Keratinocyte (primary cell): ENCODE measurements at regions not wholly inside any gene's neighbourhood (a gene's known extent, or its start where the extent isn't known, plus 50 kb on each side); places are given as distances from the start of the nearest gene placed in this dataset.
"Not testable (repeated sequence)": the region's sequence is repeated elsewhere in the genome, so short reads cannot be mapped to it uniquely, and the experiment has no call there.

Source experiments
- EZH2 ChIP-seq: IDR thresholded peaks from one replicate; pipeline ENCODE4 v1.6.1; 2012; ENCODE audit warnings: inconsistent platforms, mild to moderate bottlenecking, low read length, moderate library complexity
- TF ChIP-seq, protein P1 (sequence below), 3 experiments: IDR thresholded peaks in 1 of 3; conservative IDR thresholded peaks in 1 of 3; optimal IDR thresholded peaks in 1 of 3; 2 replicates in 2 of 3; 3 replicates in 1 of 3; pipeline versions ENCODE3 to v1.5.1; 2011; ENCODE audit warnings: low read length in 3 of 3, mild to moderate bottlenecking in 3 of 3, moderate library complexity in 2 of 3, control low read depth in 1 of 3, inconsistent platforms in 1 of 3; ENCODE audit not compliant: insufficient read depth in 2 of 3; ENCODE audit errors: extremely low read depth in 1 of 3

DNA sequence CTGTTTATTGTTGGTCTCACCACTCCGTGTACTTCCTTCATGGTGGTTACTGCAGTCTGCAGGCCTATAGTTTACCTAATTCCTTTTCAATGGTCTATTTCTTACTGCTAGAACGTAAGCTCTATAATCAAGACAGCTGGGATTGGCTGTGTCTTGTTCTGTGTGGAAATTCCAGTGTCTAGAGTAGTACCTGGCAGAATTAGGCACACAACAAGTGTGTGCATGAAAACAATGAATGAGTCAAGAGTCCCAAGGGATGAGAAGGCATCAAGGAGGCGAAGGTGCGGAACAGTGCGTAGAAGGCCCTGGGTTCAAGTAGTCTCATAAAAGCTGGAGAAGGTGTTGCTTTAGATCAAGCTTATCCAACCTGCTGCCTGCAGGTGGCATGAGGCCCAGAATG lies 70.8 kb upstream of the GBA3 start:
- TF ChIP-seq, protein P1, sequence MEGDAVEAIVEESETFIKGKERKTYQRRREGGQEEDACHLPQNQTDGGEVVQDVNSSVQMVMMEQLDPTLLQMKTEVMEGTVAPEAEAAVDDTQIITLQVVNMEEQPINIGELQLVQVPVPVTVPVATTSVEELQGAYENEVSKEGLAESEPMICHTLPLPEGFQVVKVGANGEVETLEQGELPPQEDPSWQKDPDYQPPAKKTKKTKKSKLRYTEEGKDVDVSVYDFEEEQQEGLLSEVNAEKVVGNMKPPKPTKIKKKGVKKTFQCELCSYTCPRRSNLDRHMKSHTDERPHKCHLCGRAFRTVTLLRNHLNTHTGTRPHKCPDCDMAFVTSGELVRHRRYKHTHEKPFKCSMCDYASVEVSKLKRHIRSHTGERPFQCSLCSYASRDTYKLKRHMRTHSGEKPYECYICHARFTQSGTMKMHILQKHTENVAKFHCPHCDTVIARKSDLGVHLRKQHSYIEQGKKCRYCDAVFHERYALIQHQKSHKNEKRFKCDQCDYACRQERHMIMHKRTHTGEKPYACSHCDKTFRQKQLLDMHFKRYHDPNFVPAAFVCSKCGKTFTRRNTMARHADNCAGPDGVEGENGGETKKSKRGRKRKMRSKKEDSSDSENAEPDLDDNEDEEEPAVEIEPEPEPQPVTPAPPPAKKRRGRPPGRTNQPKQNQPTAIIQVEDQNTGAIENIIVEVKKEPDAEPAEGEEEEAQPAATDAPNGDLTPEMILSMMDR (optimal IDR thresholded peaks at IDR 0.05 in 1 of 3, IDR thresholded peaks at IDR 0.05 in 1 of 3, conservative IDR thresholded peaks at IDR 0.05 in 1 of 3; ENCODE audit: extremely low read depth in 1 of 3, insufficient read depth in 2 of 3, low read length in 3 of 3): not testable (repeated sequence)
- not testable (repeated sequence) for TF ChIP-seq EZH2
